Calu3 (cell line): ENCODE measurements at regions not wholly inside any gene's neighbourhood (a gene's known extent, or its start where the extent isn't known, plus 50 kb on each side); places are given as distances from the start of the nearest gene placed in this dataset.

Source experiments
- BruUV-seq: library from RNA; stranded (reverse); fragments of 400-500 nt; replicated peaks from 2 replicates; lab custom pipeline; 2021; lab: Mats Ljungman, UMichigan
- CTCF ChIA-PET: fragments of 300-600 bp; sonication (Branson Sonifier 250); formaldehyde crosslinking; loops from one replicate; lab custom pipeline; 2022; ENCODE audit warnings: antibody characterized with exemption; lab: Charles Lee
- DNase-seq: peaks from one replicate; pipeline ENCODE4 v3.0.0; 2022
- H3K27ac Mint-ChIP-seq: one replicate; pipeline ENCODE4 v1.8.0; 2022; ENCODE audit warnings: mixed read lengths; ENCODE audit not compliant: unreplicated experiment
- H3K27me3 Mint-ChIP-seq: one replicate; pipeline ENCODE4 v1.8.0; 2022; ENCODE audit warnings: mixed read lengths; ENCODE audit not compliant: unreplicated experiment
- H3K36me3 Mint-ChIP-seq: one replicate; pipeline ENCODE4 v1.8.0; 2022; ENCODE audit warnings: mild to moderate bottlenecking, moderate library complexity, mixed read lengths; ENCODE audit not compliant: insufficient read depth, unreplicated experiment
- H3K4me1 Mint-ChIP-seq: one replicate; pipeline ENCODE4 v1.8.0; 2022; ENCODE audit warnings: mild to moderate bottlenecking, low read depth, mixed read lengths; ENCODE audit not compliant: unreplicated experiment
- H3K4me3 Mint-ChIP-seq: one replicate; pipeline ENCODE4 v1.8.0; 2022; ENCODE audit warnings: mild to moderate bottlenecking, low read depth, moderate library complexity, mixed read lengths; ENCODE audit not compliant: unreplicated experiment
- H3K9me3 Mint-ChIP-seq: one replicate; pipeline ENCODE4 v1.8.0; 2022; ENCODE audit warnings: low read depth, mixed read lengths; ENCODE audit not compliant: unreplicated experiment
- intact Hi-C: fragments of 100-400 bp; cut with micrococcal nuclease; formaldehyde crosslinking; loops from one replicate; pipeline ENCODE4 v1.10.0; 2022; ENCODE audit not compliant: unreplicated experiment
- TF ChIP-seq, protein P1 (sequence below): fragments of 200-600 bp; IDR thresholded peaks from one replicate; pipeline ENCODE4 v1.8.0; 2022; ENCODE audit warnings: antibody characterized with exemption; ENCODE audit not compliant: unreplicated experiment

- Mint-ChIP-seq H3K4me3 (no peak overlapping the region), H3K4me1 (peaks cover 9% of the 10 kb centered on the region), H3K27ac (no peak overlapping the region), H3K27me3 (no peaks in the 10 kb centered on the region), H3K36me3 (no peaks in the 10 kb centered on the region), H3K9me3 (no peaks in the 10 kb centered on the region)
- DNase-seq: no peak
- intact Hi-C loops: loop anchor here (10.0 kb wide), 1 partner anchor 160 kb away; no protein-coding TSS in a partner anchor
- TF ChIP-seq, protein P1, sequence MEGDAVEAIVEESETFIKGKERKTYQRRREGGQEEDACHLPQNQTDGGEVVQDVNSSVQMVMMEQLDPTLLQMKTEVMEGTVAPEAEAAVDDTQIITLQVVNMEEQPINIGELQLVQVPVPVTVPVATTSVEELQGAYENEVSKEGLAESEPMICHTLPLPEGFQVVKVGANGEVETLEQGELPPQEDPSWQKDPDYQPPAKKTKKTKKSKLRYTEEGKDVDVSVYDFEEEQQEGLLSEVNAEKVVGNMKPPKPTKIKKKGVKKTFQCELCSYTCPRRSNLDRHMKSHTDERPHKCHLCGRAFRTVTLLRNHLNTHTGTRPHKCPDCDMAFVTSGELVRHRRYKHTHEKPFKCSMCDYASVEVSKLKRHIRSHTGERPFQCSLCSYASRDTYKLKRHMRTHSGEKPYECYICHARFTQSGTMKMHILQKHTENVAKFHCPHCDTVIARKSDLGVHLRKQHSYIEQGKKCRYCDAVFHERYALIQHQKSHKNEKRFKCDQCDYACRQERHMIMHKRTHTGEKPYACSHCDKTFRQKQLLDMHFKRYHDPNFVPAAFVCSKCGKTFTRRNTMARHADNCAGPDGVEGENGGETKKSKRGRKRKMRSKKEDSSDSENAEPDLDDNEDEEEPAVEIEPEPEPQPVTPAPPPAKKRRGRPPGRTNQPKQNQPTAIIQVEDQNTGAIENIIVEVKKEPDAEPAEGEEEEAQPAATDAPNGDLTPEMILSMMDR: no peak
- CTCF ChIA-PET: interaction anchor here (1.7 kb wide), 1 partner anchor 29 kb away, joined by 6 read pairs; no protein-coding TSS in a partner anchor
- no TSS peak for BruUV-seq
These were observed 426.1 kb upstream of the THBS1 start for GRCh38 chr15:39154776-39155175.

- no peak overlapping the region for H3K27ac Mint-ChIP-seq
- TF ChIP-seq, protein P1: no peak
- DNase-seq: no peak
- no peaks in the 10 kb centered on the region for H3K27me3 Mint-ChIP-seq
- CTCF ChIA-PET: no interaction called here
- H3K9me3 Mint-ChIP-seq: no peaks in the 10 kb centered on the region
- no peak overlapping the region for H3K4me3 Mint-ChIP-seq
- BruUV-seq: no TSS peak
- H3K4me1 Mint-ChIP-seq: peaks cover 9% of the 10 kb centered on the region
- H3K36me3 Mint-ChIP-seq: no peaks in the 10 kb centered on the region
- intact Hi-C loops: loop anchor here (10.0 kb wide), 1 partner anchor 161 kb away; no protein-coding TSS in a partner anchor
These were observed 424.7 kb upstream of the THBS1 start for GRCh38 chr15:39156166-39156565.

- intact Hi-C loops: loop anchor here (10.0 kb wide), 1 partner anchor 162 kb away; no protein-coding TSS in a partner anchor
- H3K36me3 Mint-ChIP-seq: no peaks in the 10 kb centered on the region
- no peak for DNase-seq
- peaks cover 9% of the 10 kb centered on the region for H3K4me1 Mint-ChIP-seq
- no TSS peak for BruUV-seq
- no peaks in the 10 kb centered on the region for H3K27me3 Mint-ChIP-seq
- H3K9me3 Mint-ChIP-seq: no peaks in the 10 kb centered on the region
- no peak overlapping the region for H3K4me3 Mint-ChIP-seq
- TF ChIP-seq, protein P1: no peak
- no peak overlapping the region for H3K27ac Mint-ChIP-seq
- CTCF ChIA-PET: no interaction called here
These were observed 424.1 kb upstream of the THBS1 start for GRCh38 chr15:39156646-39157250.

GRCh38 chr15:39157882-39158281 lies 423.0 kb upstream of the THBS1 start:
- Mint-ChIP-seq H3K36me3 (no peaks in the 10 kb centered on the region), H3K4me1 (peaks cover 9% of the 10 kb centered on the region)
- CTCF ChIA-PET: no interaction called here

More at GRCh38 chr15:39157882-39158281, 423.0 kb upstream of the THBS1 start:
- no peaks in the 10 kb centered on the region for H3K9me3 Mint-ChIP-seq
- no peaks in the 10 kb centered on the region for H3K27me3 Mint-ChIP-seq
- H3K4me3 Mint-ChIP-seq: no peak overlapping the region
- TF ChIP-seq, protein P1: no peak
- no peak overlapping the region for H3K27ac Mint-ChIP-seq
- DNase-seq: no peak
- BruUV-seq: no TSS peak
- intact Hi-C loops: loop anchor here (10.0 kb wide), 1 partner anchor 163 kb away; no protein-coding TSS in a partner anchor
